Nephron (organoid): ENCODE measurements at regions not wholly inside any gene's neighbourhood (a gene's known extent, or its start where the extent isn't known, plus 50 kb on each side); places are given as distances from the start of the nearest gene placed in this dataset.
A peak's percentile ranks its signal among the peaks of the same experiment; 100 is the strongest.

Source experiments
- H3K27ac Mint-ChIP-seq, 3 experiments: 2 replicates each; pipeline ENCODE4 v1.8.0; 2020; ENCODE audit warnings: mixed read lengths in 3 of 3, mild to moderate bottlenecking in 2 of 3, moderate library complexity in 1 of 3
- H3K27me3 Mint-ChIP-seq: 2 replicates; pipeline ENCODE4 v1.8.0; 2021; ENCODE audit warnings: low read depth, mild to moderate bottlenecking, moderate library complexity, mixed read lengths
- H3K36me3 Mint-ChIP-seq: 2 replicates; pipeline ENCODE4 v1.8.0; 2020; ENCODE audit warnings: low read depth, mixed read lengths
- H3K4me1 Mint-ChIP-seq: 2 replicates; pipeline ENCODE4 v1.8.0; 2020; ENCODE audit warnings: mixed read lengths
- H3K4me3 Mint-ChIP-seq, 3 experiments: 2 replicates each; pipeline ENCODE4 v1.8.0; 2020; ENCODE audit warnings: mild to moderate bottlenecking in 3 of 3, mixed read lengths in 3 of 3, moderate library complexity in 2 of 3
- H3K9me3 Mint-ChIP-seq: 2 replicates; pipeline ENCODE4 v1.8.0; 2020; ENCODE audit warnings: mixed read lengths
- CTCF ChIP-seq, 3 experiments: fragments of 200-600 bp; sonication (generic); IDR thresholded peaks; one replicate each; pipeline ENCODE4 v1.5.0; 2021; ENCODE audit warnings: antibody characterized with exemption in 3 of 3; ENCODE audit not compliant: unreplicated experiment in 3 of 3

GRCh38 chr3:82002986-82003642 lies 241.7 kb upstream of the GBE1 start:
- Mint-ChIP-seq H3K27ac (peak overlapping the region; percentile 27 to 63 (median 30)), H3K36me3 (no peaks in the 10 kb centered on the region), H3K27me3 (no peaks in the 10 kb centered on the region), H3K4me1 (peaks cover 42% of the 10 kb centered on the region), H3K4me3 (no peak overlapping the region), H3K9me3 (peaks cover 8% of the 10 kb centered on the region)
- TF ChIP-seq CTCF (IDR thresholded peaks at IDR 0.05; ENCODE audit: unreplicated experiment in 3 of 3), result no peak

GRCh38 chr3:82002491-82002890 lies 241.0 kb upstream of the GBE1 start:
- H3K36me3 Mint-ChIP-seq, result no peaks in the 10 kb centered on the region
- H3K27me3 Mint-ChIP-seq, result no peaks in the 10 kb centered on the region
- no peak overlapping the region for H3K4me3 Mint-ChIP-seq
- peaks cover 48% of the 10 kb centered on the region for H3K4me1 Mint-ChIP-seq
- peak overlapping the region; percentile 27 to 63 (median 30) for H3K27ac Mint-ChIP-seq
- no peak for TF ChIP-seq CTCF (IDR thresholded peaks at IDR 0.05; ENCODE audit: unreplicated experiment in 3 of 3)
- peaks cover 8% of the 10 kb centered on the region for H3K9me3 Mint-ChIP-seq

- Mint-ChIP-seq H3K27ac (peak overlapping the region; percentile 27 to 70 (median 48)), H3K4me3 (no peak overlapping the region), H3K9me3 (peaks cover 5% of the 10 kb centered on the region), H3K27me3 (no peaks in the 10 kb centered on the region), H3K36me3 (no peaks in the 10 kb centered on the region), H3K4me1 (peaks cover 59% of the 10 kb centered on the region)
- no peak for TF ChIP-seq CTCF (IDR thresholded peaks at IDR 0.05; ENCODE audit: unreplicated experiment in 3 of 3)
Observed at GRCh38 chr3:82001276-82001923, 240.0 kb upstream of the GBE1 start.

- Mint-ChIP-seq H3K27me3 (no peaks in the 10 kb centered on the region), H3K9me3 (peaks cover 9% of the 10 kb centered on the region), H3K27ac (peak overlapping the region; percentile 27 to 70 (median 48)), H3K36me3 (no peaks in the 10 kb centered on the region), H3K4me1 (peaks cover 59% of the 10 kb centered on the region), H3K4me3 (peak overlapping the region in 1 of 3 experiments; percentile 9)
- TF ChIP-seq CTCF (IDR thresholded peaks at IDR 0.05; ENCODE audit: unreplicated experiment in 3 of 3), result no peak
Observed at GRCh38 chr3:82000773-82001172, 239.3 kb upstream of the GBE1 start.

GRCh38 chr3:82000350-82000749 lies 238.9 kb upstream of the GBE1 start:
- H3K27ac Mint-ChIP-seq, result peak overlapping the region; percentile 27 to 70 (median 48)
- no peaks in the 10 kb centered on the region for H3K27me3 Mint-ChIP-seq
- TF ChIP-seq CTCF (IDR thresholded peaks at IDR 0.05; ENCODE audit: unreplicated experiment in 3 of 3), result no peak
- H3K4me3 Mint-ChIP-seq, result peak overlapping the region in 1 of 3 experiments; percentile 9
- H3K4me1 Mint-ChIP-seq, result peaks cover 59% of the 10 kb centered on the region
- H3K9me3 Mint-ChIP-seq, result peaks cover 9% of the 10 kb centered on the region
- no peaks in the 10 kb centered on the region for H3K36me3 Mint-ChIP-seq
